NCI-H2029 treated with DMSO at 0.1 percent for 48 hours (cell line): ENCODE measurements at regions not wholly inside any gene's neighbourhood (a gene's known extent, or its start where the extent isn't known, plus 50 kb on each side); places are given as distances from the start of the nearest gene placed in this dataset.

Experiments used
- DNase-seq: peaks from one replicate; lab custom pipeline; 2025; lab: John Stamatoyannopoulos, UW

DNA sequence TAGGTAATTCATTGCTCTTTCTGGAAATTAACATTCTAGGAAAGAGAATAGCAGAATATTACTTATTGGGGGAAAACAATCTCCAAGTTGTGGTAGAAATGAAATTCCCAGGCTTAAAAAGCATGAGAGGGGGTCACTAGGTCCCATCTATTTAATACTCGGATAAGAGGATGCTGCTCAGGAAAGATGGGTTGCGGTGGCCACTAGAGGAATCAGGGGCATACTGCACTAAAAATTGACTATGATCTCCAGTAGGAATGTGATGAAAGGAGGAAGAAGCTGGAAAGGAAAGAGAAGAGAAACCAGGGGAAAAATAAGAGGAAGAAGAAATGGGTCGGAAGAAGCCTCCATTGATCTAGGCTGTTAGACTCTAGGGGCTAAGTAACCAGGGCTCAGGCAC lies 192.8 kb downstream of the GPAM start:
- DNase-seq = no peak

DNA sequence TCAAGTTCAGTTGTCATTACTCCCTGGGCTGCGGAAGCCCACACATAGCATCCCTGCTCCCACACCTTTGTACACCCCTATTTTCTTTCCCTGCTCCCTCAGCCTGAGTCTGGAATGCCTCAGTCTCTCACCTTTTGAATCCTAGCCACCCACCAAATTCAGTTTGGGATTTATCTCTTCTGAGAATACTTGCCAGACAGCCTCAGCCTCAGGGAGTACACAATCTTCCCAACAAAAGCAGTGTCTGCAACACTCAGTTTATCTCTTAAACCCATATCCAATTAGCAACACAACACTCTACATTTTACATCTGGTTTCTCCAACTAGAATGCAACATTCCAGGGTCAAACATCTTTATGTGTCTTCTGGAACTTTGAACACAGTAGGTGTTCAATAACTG lies 190.2 kb downstream of the GPAM start:
- no peak for DNase-seq

DNA sequence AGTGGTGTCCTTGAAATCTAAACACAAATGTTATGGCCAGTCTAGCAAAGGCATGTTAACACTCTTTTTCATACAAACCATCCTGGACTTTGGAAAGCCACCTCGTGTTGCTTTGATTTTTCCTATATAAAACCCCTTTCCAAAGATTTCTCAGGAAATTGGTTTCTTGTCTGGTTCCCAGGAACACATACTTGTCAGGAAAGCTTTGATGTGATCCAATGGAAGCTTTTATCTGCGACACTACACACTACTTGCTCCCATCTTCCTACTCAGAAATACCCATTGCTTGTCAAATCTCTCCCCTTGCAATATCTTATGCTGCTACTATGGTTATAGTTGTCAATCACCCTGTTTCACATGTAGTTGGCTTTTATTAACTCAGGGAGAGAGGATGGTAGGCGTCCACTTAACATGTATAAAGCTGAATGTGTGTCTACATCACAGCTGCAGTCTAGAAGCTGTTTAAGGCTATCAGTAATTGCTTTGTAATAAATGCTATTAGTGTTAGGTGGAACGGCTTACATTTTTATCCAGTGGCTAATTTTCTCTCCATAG lies 189.6 kb downstream of the GPAM start:
- no peak for DNase-seq

DNA sequence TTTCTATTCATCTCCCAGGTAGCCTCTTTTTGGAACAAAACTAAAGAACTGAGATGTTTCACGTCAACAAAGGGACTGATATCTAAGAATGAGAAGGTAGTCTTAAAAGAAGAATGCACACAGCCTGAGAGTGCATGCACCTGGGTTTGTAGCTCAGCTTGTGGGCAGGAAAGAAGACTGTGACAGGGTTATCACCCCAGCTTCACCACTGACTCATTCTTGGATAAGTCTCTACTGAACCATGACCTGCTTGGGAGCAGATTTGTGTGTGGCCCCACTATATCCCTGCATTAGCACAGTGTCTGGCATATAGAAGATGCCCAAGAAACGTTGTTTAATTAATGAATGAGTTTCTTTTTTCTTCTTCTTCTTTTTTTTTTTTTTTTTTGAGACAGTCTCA lies 187.5 kb downstream of the GPAM start:
- no peak for DNase-seq

DNA sequence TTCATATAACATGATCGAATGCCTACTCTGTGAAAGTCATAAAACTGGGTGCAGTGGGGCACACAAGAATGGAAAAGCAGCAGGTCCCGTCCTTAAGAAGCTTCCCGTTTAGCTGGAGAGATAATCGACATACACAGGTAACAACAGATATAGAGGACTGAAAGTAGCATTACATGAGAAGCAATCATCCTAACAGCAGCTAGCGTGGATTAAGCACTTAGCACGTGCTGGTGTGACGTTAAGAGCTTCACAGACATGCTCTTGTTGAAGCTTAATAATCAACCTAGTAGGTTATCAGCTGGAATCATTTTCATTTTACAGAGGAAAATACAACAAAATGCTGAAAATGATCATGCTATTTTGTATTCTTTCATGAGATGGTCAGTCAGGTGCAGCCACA lies 184.8 kb downstream of the GPAM start:
- DNase-seq = no peak

DNA sequence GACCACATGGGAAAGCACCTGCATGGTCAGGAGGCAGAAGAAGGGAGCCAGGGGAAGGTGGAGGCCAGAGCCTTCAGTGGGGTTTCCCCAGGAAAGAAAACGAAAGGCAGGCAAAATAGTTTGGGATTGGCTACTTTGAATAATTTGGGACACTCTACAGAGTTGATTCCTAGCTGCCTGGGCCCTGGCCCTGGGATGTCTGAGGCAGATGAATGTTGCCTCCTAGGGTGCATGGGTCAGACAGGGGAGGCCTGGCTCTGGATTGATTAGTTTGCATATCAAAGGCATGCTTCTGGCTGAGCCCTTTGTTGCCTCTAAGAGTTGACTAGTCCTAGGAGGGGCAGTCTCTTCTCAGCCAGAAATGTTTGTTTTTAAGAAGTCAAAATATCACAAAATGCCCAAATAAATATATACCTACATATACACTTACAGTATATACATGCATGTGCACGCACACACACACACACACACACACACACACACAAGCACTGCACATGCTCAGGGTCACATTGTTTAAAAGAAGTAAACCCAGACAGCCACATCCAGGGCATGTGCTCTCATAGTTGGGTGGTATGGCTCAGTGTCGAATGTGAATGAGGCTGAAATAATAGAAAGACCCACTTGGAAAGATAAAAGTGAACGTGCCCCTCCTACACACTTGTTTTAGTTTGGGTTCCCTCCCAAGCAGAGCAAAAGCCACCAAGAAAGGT lies 184.2 kb downstream of the GPAM start:
- DNase-seq = no peak

DNA sequence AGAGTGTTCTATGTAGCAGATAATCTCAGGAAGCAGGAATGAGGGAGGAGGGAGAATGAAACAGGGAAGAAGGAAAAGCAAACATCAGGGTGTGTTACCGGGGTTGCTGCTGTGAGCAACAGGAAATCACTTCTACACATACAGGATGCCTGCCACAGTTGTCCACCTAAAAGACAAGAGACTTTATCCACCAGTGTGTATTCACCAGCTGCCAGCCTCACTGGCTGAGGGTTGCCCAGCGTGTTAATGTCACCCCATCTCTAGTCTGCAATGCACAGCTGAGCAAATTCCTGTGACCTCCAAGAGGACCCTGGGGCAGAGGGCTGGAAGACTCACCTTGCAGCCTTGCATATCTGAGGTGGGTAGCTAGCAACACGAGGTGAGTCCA lies 183.7 kb downstream of the GPAM start:
- no peak for DNase-seq

DNA sequence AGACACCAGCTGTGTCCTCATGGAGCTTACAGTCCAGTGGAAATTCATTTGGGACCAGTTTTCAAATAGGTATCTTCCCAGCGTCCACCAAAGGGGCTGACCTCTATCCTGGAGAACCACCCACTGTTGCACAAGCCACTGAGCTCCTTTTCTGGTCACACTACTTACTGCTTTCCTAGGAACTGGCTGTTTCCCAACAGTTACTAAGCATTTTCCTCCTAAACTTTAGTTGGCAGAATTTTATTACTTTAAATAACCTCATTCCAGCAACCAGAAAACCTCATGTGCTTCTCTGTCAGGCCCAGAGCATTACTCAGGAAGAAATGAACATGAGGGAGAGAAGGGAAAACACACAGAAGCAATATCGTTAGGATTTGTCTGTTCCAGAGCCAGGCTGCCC lies 183.1 kb downstream of the GPAM start:
- no peak for DNase-seq

DNA sequence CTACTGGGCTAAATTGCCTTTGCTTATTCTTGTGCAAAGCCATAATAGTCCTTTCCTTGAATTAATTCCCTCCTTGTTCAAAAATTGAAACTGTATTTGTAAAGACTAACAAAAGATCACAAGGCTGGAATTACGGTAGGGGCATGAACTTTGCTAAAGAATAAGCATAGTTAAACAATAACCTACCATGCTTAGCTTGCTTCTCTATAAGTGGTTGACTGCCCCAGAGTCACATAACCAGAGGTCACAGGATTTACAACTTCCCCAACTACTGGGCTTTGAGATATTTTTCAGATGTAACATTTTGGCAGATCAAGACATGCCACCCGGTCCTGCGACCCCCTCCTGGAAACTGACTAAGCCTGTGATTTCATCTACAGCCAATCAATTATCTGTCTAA lies 181.4 kb downstream of the GPAM start:
- DNase-seq = no peak

DNA sequence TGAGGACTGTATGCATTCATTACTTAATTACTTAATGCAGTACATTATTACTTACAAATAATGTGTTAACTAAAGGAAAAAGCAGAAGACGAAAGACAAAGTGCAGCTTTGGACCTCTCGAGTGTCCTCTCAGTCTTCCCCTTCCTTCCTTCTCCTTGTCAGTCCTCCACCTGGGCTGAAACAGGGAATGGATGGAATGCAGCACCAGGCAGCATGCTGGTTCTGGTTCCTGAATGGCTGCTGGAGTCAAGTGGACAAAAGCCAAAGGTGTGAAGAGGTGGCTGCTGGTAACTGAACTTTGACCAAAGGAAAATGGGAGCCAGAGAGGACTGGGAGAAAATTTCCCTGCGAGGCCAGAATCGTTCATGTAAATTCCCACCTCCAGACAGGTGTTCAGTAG lies 179.5 kb downstream of the GPAM start:
- DNase-seq = no peak

DNA sequence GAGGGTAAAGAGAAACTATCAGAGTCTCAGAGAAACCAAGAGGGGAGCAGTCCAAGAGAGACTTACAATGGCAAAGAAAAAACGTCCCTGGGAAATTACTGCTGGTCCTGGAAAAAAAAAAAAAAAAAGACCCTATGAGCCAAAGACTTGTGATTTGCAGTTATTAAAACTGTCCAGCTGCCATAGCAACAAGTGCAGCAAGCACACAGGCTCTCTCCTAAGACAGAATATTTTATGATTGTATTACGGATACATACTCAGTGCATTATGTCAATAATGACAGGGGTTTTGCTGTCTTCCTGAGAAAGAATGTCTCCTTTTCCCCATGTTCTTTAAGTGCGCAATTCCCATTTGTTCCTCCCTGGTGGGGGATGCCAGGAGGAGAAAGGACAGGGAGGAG lies 178.5 kb downstream of the GPAM start:
- DNase-seq = no peak

DNA sequence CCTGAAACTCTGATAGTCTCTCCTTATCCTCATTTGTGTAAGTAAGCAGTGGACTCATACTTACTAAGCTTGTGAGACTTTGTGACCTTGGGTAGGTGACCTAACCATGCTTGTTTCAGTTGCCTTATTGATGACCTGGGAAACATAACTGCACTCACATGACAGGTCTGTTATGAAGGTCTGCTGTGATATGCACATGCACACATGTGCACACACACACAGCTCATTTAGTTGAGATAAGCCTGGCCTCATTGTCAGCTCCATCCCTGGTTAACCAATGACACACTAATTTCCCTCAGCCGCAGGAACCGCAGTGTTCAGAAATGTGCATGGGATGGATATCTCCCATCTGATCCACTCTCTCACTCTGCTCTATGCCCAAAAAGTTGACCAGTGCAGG lies 177.2 kb downstream of the GPAM start:
- DNase-seq = no peak

DNA sequence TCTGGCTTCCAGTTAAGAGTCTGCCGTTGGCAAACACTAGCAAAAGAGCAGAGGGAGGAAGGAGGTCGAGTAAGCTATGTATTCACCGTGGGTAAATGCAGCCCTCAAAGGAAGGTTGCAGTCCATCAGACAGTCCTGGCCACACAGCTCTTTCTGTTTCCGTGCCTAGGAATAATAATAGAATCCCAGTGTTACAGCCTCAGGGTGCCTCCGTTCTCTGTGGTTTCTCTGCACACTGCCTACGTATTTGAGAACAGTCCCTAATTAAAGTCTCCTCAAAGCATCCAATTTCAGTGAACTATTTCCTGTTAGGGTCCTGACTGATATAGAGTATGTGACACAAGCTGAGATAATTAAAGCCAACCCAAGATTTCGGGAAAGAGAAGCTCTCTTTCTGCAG lies 176.7 kb downstream of the GPAM start:
- no peak for DNase-seq

DNA sequence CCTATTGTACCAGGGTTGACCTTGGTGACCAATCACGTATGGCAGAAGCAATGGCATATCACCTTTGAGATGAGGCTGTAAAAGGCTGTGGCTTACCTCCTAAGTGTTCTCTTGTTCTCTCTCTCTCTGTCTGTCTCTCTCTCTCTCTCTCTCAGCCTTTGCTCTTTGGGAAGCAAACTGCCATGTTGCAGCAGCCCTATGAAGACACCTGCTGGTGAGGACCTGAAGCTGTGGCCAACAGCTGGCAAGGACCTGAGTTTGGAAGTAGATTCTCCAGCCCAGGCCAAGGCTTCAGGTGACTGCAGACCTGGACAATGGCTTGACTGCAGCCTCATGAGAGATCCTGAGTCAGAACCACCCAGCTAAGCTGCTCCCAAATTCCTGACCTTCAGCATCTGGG lies 161.4 kb downstream of the GPAM start:
- no peak for DNase-seq

DNA sequence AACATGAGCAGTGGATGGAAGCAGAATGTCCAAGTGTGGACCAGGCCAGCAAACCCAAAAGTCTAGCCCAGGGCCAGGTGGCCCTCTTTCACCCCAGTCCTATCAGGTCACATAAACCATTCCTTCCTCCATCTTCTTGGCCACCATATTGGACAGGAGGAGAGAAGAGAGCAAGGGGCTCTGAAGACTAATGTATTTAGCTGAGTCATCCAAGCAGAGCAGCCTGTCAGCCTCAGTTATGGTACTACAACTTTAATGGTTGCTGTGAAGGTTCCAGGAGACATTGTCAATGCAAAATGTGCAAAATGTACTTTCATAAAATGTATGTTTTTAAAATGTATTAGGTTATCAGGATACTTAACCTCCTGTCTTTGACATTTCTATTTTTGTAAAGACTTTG lies 159.5 kb downstream of the GPAM start:
- no peak for DNase-seq

DNA sequence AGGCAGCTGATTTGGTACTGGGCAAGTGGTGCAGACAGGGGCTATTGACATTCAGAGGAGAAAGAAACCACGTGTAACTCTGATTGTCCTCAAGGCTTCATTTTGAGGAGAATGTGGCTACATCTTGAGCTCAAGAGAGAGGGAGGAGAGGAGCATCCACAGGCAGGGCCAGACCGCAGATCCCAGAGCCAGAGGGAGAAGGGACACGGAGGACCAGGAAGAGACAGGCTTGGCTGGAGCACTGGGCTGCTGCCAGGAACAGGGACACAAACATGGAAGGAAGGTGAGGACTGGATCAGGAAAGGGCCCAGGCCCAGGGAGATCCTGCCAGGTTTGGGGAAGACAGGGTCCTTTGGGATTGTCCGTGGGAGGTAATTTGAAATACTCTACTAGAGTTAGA lies 158.3 kb downstream of the GPAM start:
- no peak for DNase-seq

DNA sequence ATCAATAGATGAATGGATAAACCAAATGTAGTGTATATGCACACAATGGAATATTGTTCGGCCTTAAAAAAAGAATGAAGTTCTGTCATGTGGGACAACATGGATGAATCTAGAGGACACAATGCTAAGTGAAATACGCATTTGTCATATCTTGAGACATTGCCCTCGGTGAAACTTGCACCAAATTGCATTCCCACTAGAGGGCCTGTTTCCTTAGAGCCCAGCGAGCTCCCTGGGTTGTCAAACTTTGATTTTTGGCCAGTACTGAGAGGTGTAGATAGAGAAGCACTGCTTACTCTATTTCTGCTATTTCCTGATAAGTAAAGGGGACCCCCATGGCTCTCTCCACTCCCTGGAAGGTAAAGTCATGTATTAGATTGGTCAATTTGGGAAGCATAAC lies 157.1 kb downstream of the GPAM start:
- DNase-seq = no peak

DNA sequence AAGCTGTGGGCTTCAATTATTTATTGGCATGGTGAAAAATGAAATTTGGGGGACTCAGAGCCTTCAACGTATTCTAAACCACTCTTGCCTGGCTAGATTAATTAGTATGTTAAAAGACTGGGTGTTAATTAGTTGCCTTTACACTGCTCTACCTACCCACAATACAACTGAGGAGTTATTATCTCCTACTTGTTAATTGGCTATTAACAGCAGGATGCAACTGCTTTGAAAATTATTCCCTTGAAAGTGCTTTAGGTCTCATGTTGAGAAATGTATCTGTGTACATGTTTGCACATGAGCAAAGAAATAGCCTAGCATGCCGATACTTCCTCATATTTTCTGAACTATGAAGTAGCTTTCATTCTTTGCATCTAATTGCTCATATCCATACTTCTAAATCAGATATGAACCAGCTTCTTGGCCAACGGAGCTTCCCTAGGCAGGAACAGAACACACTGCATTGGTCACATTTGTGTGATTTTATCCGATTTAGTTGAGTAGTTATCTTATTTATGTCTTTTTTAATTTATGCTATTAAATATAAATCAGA lies 155.8 kb downstream of the GPAM start:
- no peak for DNase-seq

DNA sequence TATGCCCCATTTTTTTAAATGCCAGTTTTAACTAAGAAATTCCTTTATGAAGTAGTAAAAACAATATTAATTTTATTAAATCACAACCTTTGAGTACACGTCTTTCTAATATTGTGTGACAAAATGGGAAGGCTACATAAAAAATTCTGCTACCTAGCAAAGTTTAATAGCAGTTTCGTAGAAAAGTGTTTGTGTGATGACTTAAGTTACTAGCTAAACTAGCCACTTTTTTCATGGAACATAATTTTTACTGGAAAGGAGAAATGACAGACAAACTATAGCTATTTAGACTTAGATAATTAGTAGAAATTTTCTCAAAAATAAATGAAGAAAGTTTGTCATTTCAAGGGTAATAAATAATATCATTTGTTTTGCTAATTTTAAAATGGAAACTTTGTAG lies 153.1 kb downstream of the GPAM start:
- no peak for DNase-seq

DNA sequence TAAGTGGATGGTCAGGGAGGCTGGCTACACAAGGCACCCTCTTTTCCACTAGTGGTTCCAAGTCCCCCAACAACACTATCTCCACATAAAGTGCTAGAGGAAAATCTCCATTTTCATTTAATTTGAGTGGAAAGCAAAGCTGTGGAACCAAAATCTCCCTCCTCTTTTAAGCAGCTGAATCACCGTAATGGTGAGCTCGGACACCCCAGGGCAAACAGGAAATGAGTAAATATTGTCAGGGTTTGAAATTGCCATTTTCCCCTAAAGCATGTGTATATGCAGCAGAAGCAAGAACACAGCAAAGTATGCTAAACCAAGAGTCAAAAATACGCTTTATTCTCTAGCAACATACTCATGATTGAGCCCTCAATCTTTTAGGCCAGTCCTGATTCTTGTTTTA lies 143.7 kb downstream of the GPAM start:
- DNase-seq = no peak

DNA sequence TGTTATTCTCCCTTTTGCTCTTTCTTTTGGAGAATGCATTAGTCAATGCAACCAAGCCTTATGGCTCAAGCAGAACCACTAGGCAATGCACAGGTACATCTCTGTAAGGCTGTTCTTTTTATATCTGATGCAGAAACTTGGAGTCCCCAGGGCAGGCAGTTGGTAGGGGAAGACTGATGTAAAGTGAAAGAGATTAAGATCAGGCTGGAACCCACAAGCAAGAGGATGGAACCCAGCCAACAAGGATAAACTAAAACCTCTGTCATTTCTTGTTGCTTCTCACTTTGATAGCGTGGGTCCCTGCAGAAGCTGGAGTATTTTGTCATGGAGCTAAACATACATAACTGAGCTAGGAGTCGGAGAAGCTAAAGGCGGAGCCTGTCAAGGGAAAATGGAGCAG lies 142.9 kb downstream of the GPAM start:
- DNase-seq = no peak

DNA sequence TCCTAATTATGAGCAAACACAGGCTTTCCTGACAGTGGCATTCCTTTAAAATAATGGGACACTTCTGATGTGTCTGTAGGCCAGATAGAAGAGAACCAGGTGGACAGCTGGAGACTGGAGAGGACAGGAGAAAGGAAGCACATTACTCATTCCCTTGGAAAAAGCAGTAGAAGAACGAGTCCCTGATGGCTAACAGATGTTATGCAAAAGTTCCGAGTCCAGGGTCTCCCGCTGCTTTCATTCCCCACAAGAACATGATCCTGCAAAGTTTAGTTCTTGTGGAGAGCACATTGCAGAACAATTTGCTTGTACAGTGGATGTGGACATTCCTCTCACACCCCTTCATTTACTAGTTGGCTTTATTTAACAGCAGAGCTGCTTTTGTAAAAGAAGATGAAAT lies 137.6 kb downstream of the GPAM start:
- no peak for DNase-seq

DNA sequence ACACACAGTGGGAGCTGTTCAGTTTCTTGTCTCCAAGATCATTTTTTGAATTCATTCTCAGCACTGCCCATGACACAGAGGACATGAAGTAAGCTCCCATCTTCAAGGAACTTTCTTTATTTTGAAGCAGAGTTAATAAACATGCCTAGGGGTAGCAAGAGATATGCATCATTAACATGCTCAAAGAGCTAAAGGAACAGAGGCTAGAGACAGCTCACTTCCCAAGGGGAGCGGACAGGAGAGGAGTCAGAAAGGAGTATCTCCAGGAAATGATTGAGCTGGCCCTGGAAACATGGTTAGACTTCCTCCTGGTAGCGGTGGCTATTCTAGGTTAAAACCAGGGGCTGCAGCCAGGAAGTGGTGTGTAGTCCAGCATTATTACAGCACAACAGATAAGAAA lies 135.9 kb downstream of the GPAM start:
- DNase-seq = no peak

DNA sequence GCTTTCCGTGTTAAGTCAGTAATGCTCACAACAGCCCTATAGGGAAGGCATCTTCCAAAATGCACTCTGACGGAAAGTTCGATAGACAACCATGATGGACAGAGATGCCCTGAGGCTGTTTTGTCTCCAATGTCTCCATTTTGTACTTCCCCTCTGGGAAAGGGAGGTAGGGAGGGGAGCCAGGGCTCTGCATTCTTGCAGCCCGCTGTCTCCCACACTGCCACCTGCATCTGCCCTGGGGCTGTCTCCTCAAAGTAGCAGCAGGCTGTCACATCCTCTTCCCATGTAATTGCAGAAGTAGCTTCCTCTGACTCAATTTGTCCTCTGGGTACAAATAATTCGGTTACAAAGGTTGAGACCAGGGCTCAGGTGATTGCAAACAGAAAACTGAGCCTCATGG lies 131.4 kb downstream of the GPAM start:
- no peak for DNase-seq
